HEK293 (cell line): ENCODE measurements at regions not wholly inside any gene's neighbourhood (a gene's known extent, or its start where the extent isn't known, plus 50 kb on each side); places are given as distances from the start of the nearest gene placed in this dataset.

Experiments
- CTCF ChIP-seq: fragments of 450-650 bp; formaldehyde crosslinking; IDR thresholded peaks from 2 replicates; pipeline ENCODE4 v1.5.1; 2016; ENCODE audit warnings: missing biosample characterization, missing genetic modification characterization
- KLF16 ChIP-seq: fragments of 450-650 bp; formaldehyde crosslinking; IDR thresholded peaks from 2 replicates; pipeline ENCODE4 v1.5.1; 2017; ENCODE audit warnings: missing biosample characterization, missing genetic modification characterization
- MYNN ChIP-seq: fragments of 450-650 bp; formaldehyde crosslinking; IDR thresholded peaks from 2 replicates; pipeline ENCODE4 v1.5.1; 2016; ENCODE audit warnings: missing biosample characterization, missing genetic modification characterization, borderline replicate concordance
- REST ChIP-seq: fragments of 450-650 bp; formaldehyde crosslinking; IDR thresholded peaks from 2 replicates; pipeline ENCODE4 v1.5.1; 2016; ENCODE audit warnings: missing biosample characterization, missing genetic modification characterization
- YY2 ChIP-seq: fragments of 450-650 bp; formaldehyde crosslinking; IDR thresholded peaks from 2 replicates; pipeline ENCODE4 v1.5.1; 2016; ENCODE audit warnings: missing biosample characterization, missing genetic modification characterization
- ZBTB8A ChIP-seq: fragments of 450-650 bp; formaldehyde crosslinking; IDR thresholded peaks from 2 replicates; pipeline ENCODE4 v1.5.1; 2016; ENCODE audit warnings: missing biosample characterization, missing genetic modification characterization
- ZNF335 ChIP-seq: fragments of 450-650 bp; formaldehyde crosslinking; conservative IDR thresholded peaks from 2 replicates; pipeline ENCODE4 v1.5.1; 2016; ENCODE audit warnings: missing biosample characterization, missing genetic modification characterization
- ZNF624 ChIP-seq: fragments of 450-650 bp; formaldehyde crosslinking; IDR thresholded peaks from 2 replicates; pipeline ENCODE4 v1.5.1; 2017; ENCODE audit warnings: missing biosample characterization, missing genetic modification characterization
- TF ChIP-seq, protein P1 (sequence below): fragments of 450-650 bp; formaldehyde crosslinking; IDR thresholded peaks from 2 replicates; pipeline ENCODE4 v1.5.1; 2016; ENCODE audit warnings: missing biosample characterization, missing genetic modification characterization

DNA sequence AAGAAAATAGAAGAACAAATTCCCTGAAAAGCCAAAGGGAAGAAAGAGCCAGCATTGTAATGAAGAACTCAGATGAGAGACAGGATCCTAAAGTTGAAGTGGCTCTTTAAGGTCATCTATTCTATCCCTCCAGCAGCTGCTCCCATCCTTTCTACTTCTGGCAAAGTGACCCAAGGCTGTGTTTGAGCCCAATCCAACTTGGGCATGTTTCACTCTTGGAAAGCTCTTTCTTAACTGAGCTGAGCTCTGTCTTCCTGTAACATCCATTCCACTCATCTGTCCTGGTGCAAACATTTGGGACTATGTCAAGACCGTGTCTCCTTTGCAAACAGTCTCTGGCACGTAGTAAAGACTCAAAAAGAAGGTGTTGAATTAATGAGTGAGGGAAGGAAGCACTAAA, 298.1 kb upstream of the IGF1R start:
- TF ChIP-seq, protein P1, sequence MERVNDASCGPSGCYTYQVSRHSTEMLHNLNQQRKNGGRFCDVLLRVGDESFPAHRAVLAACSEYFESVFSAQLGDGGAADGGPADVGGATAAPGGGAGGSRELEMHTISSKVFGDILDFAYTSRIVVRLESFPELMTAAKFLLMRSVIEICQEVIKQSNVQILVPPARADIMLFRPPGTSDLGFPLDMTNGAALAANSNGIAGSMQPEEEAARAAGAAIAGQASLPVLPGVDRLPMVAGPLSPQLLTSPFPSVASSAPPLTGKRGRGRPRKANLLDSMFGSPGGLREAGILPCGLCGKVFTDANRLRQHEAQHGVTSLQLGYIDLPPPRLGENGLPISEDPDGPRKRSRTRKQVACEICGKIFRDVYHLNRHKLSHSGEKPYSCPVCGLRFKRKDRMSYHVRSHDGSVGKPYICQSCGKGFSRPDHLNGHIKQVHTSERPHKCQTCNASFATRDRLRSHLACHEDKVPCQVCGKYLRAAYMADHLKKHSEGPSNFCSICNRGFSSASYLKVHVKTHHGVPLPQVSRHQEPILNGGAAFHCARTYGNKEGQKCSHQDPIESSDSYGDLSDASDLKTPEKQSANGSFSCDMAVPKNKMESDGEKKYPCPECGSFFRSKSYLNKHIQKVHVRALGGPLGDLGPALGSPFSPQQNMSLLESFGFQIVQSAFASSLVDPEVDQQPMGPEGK (tag by site-specific recombination) = no peak
- no peak for TF ChIP-seq CTCF
- no peak for TF ChIP-seq ZNF335 (tag by site-specific recombination)
- no peak for TF ChIP-seq ZNF624 (tag by site-specific recombination)
- no peak for TF ChIP-seq KLF16 (tag by site-specific recombination)
- no peak for TF ChIP-seq REST (tag by site-specific recombination)
- TF ChIP-seq MYNN (tag by site-specific recombination) = no peak
- no peak for TF ChIP-seq ZBTB8A (tag by site-specific recombination)
- TF ChIP-seq YY2 = no peak
